ENCODE measurements at regions not wholly inside any gene's neighbourhood (a gene's known extent, or its start where the extent isn't known, plus 50 kb on each side); places are given as distances from the start of the nearest gene placed in this dataset.

GRCh38 chr15:57859130-57859685 is 152.7 kb downstream of the POLR2M start:
- Histone ChIP-seq H3K27ac (ENCODE audit: low read length) (no peak overlapping the region), H3K36me3 (ENCODE audit: control insufficient read depth, insufficient read depth, low read length) (no peaks in the 10 kb centered on the region), H3K4me1 (ENCODE audit: control insufficient read depth, insufficient read depth, low read length) (no peaks in the 10 kb centered on the region), H3K27me3 (ENCODE audit: control insufficient read depth, insufficient read depth, low read length) (peaks cover 6% of the 10 kb centered on the region), H3K4me3 (ENCODE audit: low read depth in 2 of 2, low read length in 2 of 2) (no peak overlapping the region), H3K9me3 (ENCODE audit: control insufficient read depth, insufficient read depth, low read depth, low read length) (no peaks in the 10 kb centered on the region)
- ATAC-seq (no peak), DNase-seq (ENCODE audit: low read depth, low spot score) (no peak)
- BruUV-seq (replicated peaks) = no TSS peak
- POLR2A ChIA-PET = interaction anchor here (0.7 kb wide), 1 partner anchor 190 kb away, joined by 3 read pairs; no protein-coding TSS in a partner anchor
- intact Hi-C loops (cut with micrococcal nuclease; ENCODE audit: unreplicated experiment) = no loop called here
- no peak for TF ChIP-seq SIN3A (IDR thresholded peaks at IDR 0.05; ENCODE audit: borderline replicate concordance, insufficient read depth, low read depth, low read length)
- TF ChIP-seq CTCF (IDR thresholded peaks at IDR 0.05) = no peak
- TF ChIP-seq POLR2AphosphoS5 (IDR thresholded peaks at IDR 0.05; ENCODE audit: low read depth, low read length) = no peak
- TF ChIP-seq, protein P1, sequence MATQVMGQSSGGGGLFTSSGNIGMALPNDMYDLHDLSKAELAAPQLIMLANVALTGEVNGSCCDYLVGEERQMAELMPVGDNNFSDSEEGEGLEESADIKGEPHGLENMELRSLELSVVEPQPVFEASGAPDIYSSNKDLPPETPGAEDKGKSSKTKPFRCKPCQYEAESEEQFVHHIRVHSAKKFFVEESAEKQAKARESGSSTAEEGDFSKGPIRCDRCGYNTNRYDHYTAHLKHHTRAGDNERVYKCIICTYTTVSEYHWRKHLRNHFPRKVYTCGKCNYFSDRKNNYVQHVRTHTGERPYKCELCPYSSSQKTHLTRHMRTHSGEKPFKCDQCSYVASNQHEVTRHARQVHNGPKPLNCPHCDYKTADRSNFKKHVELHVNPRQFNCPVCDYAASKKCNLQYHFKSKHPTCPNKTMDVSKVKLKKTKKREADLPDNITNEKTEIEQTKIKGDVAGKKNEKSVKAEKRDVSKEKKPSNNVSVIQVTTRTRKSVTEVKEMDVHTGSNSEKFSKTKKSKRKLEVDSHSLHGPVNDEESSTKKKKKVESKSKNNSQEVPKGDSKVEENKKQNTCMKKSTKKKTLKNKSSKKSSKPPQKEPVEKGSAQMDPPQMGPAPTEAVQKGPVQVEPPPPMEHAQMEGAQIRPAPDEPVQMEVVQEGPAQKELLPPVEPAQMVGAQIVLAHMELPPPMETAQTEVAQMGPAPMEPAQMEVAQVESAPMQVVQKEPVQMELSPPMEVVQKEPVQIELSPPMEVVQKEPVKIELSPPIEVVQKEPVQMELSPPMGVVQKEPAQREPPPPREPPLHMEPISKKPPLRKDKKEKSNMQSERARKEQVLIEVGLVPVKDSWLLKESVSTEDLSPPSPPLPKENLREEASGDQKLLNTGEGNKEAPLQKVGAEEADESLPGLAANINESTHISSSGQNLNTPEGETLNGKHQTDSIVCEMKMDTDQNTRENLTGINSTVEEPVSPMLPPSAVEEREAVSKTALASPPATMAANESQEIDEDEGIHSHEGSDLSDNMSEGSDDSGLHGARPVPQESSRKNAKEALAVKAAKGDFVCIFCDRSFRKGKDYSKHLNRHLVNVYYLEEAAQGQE (IDR thresholded peaks at IDR 0.05; ENCODE audit: insufficient read depth in 1 of 2, low read depth in 2 of 2, low read length in 1 of 2) = no peak
- no peak for TF ChIP-seq TCF7L2 (IDR thresholded peaks at IDR 0.05; ENCODE audit: low read depth, low read length)
- CTCF ChIA-PET = interaction anchor here (0.6 to 1.0 kb wide), 2 partner anchors 108 to 117 kb away, joined by 3 to 7 read pairs; no protein-coding TSS in a partner anchor
- in situ Hi-C loops (cut with HindIII; ENCODE audit: low pct_unique_long_range_greater_than_20kb, low sequenced_read_pairs) = loop anchor here (25.0 kb wide), 1 partner anchor 172 kb away; no protein-coding TSS in a partner anchor

DNA sequence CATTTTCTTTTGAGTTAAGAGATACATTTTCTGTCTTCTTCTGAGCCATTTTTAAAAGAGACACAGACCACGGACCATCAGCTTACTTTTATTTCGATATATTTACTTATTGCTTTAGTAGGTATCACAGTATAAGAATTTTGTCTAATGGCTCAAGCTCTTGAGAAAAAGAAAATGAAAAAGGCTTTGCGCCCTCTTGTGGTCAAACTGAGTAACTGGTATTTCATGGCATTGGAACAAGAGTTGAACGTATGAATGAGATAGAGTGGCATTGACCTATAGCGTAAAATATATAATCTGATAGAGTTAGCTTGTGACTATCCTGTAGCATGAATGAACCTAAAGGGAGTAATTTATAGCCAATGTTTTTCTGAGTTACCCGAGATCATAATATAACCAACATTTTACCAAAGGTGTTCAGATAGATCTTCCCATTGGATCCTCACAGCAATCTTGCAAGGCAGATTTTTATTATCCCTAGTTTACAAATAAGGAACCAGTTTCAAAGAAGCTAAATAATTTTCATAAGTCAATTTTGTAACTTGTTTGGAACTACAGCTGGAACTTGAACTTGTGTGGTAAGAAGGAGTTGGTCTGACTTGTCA is 154.6 kb downstream of the POLR2M start:
- peak; percentile 60; the same call in 1 of the 2 replicates for ATAC-seq
- TF ChIP-seq, protein P1 (IDR thresholded peaks at IDR 0.05; ENCODE audit: insufficient read depth in 1 of 2, low read depth in 2 of 2, low read length in 1 of 2) = no peak
- TF ChIP-seq POLR2AphosphoS5 (IDR thresholded peaks at IDR 0.05; ENCODE audit: low read depth, low read length) (no peak), CTCF (IDR thresholded peaks at IDR 0.05) (peak; percentile 73; the same call in 1 of the 2 replicates), TCF7L2 (IDR thresholded peaks at IDR 0.05; ENCODE audit: low read depth, low read length) (no peak), SIN3A (IDR thresholded peaks at IDR 0.05; ENCODE audit: borderline replicate concordance, insufficient read depth, low read depth, low read length) (no peak)
- Histone ChIP-seq H3K4me3 (ENCODE audit: low read depth in 2 of 2, low read length in 2 of 2) (no peak overlapping the region), H3K27me3 (ENCODE audit: control insufficient read depth, insufficient read depth, low read length) (peaks cover 6% of the 10 kb centered on the region), H3K4me1 (ENCODE audit: control insufficient read depth, insufficient read depth, low read length) (no peaks in the 10 kb centered on the region), H3K36me3 (ENCODE audit: control insufficient read depth, insufficient read depth, low read length) (no peaks in the 10 kb centered on the region), H3K27ac (ENCODE audit: low read length) (no peak overlapping the region), H3K9me3 (ENCODE audit: control insufficient read depth, insufficient read depth, low read depth, low read length) (no peaks in the 10 kb centered on the region)
- CTCF ChIA-PET = interaction anchor here (1.4 to 1.6 kb wide), 3 partner anchors 110 to 210 kb away, joined by 3 to 32 read pairs (median 6); no protein-coding TSS in a partner anchor
- in situ Hi-C loops (cut with HindIII; ENCODE audit: low pct_unique_long_range_greater_than_20kb, low sequenced_read_pairs) = loop anchor here (25.0 kb wide), 1 partner anchor 174 kb away; no protein-coding TSS in a partner anchor
- intact Hi-C loops (cut with micrococcal nuclease; ENCODE audit: unreplicated experiment) = loop anchor here (2.0 to 5.0 kb wide), 2 partner anchors 110 to 299 kb away; no protein-coding TSS in a partner anchor
- DNase-seq (ENCODE audit: low read depth, low spot score) = peak; percentile 32
- POLR2A ChIA-PET = no interaction called here
- BruUV-seq (replicated peaks) = no TSS peak

Measured in Panc1 (cell line).